GM12891 (cell line): ENCODE measurements at regions not wholly inside any gene's neighbourhood (a gene's known extent, or its start where the extent isn't known, plus 50 kb on each side); places are given as distances from the start of the nearest gene placed in this dataset.
"Not testable (repeated sequence)": the region's sequence is repeated elsewhere in the genome, so short reads cannot be mapped to it uniquely, and the experiment has no call there.

Experiments
- DNase-seq: peaks from one replicate; pipeline ENCODE4 v3.0.0; 2011; ENCODE audit warnings: low spot score; ENCODE audit not compliant: insufficient read length
- FAIRE-seq: peaks from 2 replicates; lab custom pipeline; 2011; peaks lifted over from hg19 to GRCh38; lab: Jason Lieb, UNC
- PAX5 ChIP-seq: IDR thresholded peaks from 2 replicates; pipeline ENCODE4 v1.6.1; 2011; ENCODE audit warnings: low read length, moderate library complexity, mild to moderate bottlenecking; ENCODE audit not compliant: insufficient read depth, severe bottlenecking
- POLR2A ChIP-seq: IDR thresholded peaks from 2 replicates; pipeline ENCODE4 v1.6.1; 2011; ENCODE audit warnings: low read depth, low read length, control low read depth
- POLR2AphosphoS5 ChIP-seq: IDR thresholded peaks from 2 replicates; pipeline ENCODE4 v1.6.1; 2011; ENCODE audit warnings: low read depth, low read length, control low read depth
- POU2F2 ChIP-seq: IDR thresholded peaks from 2 replicates; pipeline ENCODE4 v1.6.1; 2011; ENCODE audit warnings: low read depth, mild to moderate bottlenecking, control low read depth, low read length, moderate library complexity
- SPI1 ChIP-seq: IDR thresholded peaks from 2 replicates; pipeline ENCODE4 v1.6.1; 2011; ENCODE audit warnings: low read depth, low read length, control low read depth
- TAF1 ChIP-seq: IDR thresholded peaks from 2 replicates; pipeline ENCODE4 v1.6.1; 2011; ENCODE audit warnings: low read depth, low read length, control low read depth

GRCh38 chr12:25677232-25677937 lies 124.3 kb upstream of the LMNTD1 start:
- DNase-seq, result no peak
- TF ChIP-seq SPI1 (no peak), POU2F2 (no peak), POLR2A (no peak), TAF1 (no peak), PAX5 (no peak), POLR2AphosphoS5 (no peak)
- FAIRE-seq, result no peak

- no peak for FAIRE-seq
- TF ChIP-seq SPI1 (no peak), POLR2A (no peak), POLR2AphosphoS5 (no peak), PAX5 (no peak), POU2F2 (no peak), TAF1 (no peak)
- no peak for DNase-seq
Measured at GRCh38 chr12:25681580-25681979, 128.5 kb upstream of the LMNTD1 start.

GRCh38 chr12:25682421-25682820 lies 129.3 kb upstream of the LMNTD1 start:
- no peak for TF ChIP-seq PAX5
- no peak for TF ChIP-seq TAF1
- TF ChIP-seq POU2F2, result no peak
- TF ChIP-seq POLR2A, result no peak
- TF ChIP-seq SPI1, result no peak
- no peak for TF ChIP-seq POLR2AphosphoS5
- DNase-seq (no peak), FAIRE-seq (no peak)

- FAIRE-seq (no peak), DNase-seq (no peak)
- no peak for TF ChIP-seq PAX5
- TF ChIP-seq TAF1, result no peak
- no peak for TF ChIP-seq POU2F2
- no peak for TF ChIP-seq POLR2A
- TF ChIP-seq SPI1, result no peak
- TF ChIP-seq POLR2AphosphoS5, result no peak
Measured at GRCh38 chr12:25684070-25684469, 131.0 kb upstream of the LMNTD1 start.

- DNase-seq (no peak), FAIRE-seq (no peak)
- TF ChIP-seq POLR2A, result no peak
- no peak for TF ChIP-seq POU2F2
- no peak for TF ChIP-seq POLR2AphosphoS5
- TF ChIP-seq SPI1, result no peak
- TF ChIP-seq PAX5, result no peak
- TF ChIP-seq TAF1, result no peak
Measured at GRCh38 chr12:25686351-25686750, 133.3 kb upstream of the LMNTD1 start.

GRCh38 chr12:25687226-25687625 lies 134.1 kb upstream of the LMNTD1 start:
- DNase-seq (no peak), FAIRE-seq (no peak)
- TF ChIP-seq TAF1 (no peak), POLR2AphosphoS5 (no peak), PAX5 (no peak), POLR2A (no peak), POU2F2 (no peak), SPI1 (no peak)

- DNase-seq, FAIRE-seq: not testable (repeated sequence)
Measured at GRCh38 chr12:25688851-25689250, 135.8 kb upstream of the LMNTD1 start.

- DNase-seq (no peak), FAIRE-seq (no peak)
- TF ChIP-seq POLR2AphosphoS5, result no peak
Measured at GRCh38 chr12:25689996-25690501, 137.0 kb upstream of the LMNTD1 start.

- TF ChIP-seq POU2F2 (no peak), POLR2A (no peak), PAX5 (no peak), TAF1 (no peak), POLR2AphosphoS5 (no peak), SPI1 (no peak)
- FAIRE-seq, result no peak
- no peak for DNase-seq
Measured at GRCh38 chr12:25690996-25691864, 138.1 kb upstream of the LMNTD1 start.

GRCh38 chr12:25691865-25692114 lies 138.7 kb upstream of the LMNTD1 start:
- FAIRE-seq, result no peak

More at GRCh38 chr12:25691865-25692114, 138.7 kb upstream of the LMNTD1 start:
- DNase-seq, result no peak
- TF ChIP-seq PAX5 (no peak), SPI1 (no peak), TAF1 (no peak), POU2F2 (no peak), POLR2A (no peak), POLR2AphosphoS5 (no peak)
